H1 (cell line): ENCODE measurements at regions not wholly inside any gene's neighbourhood (a gene's known extent, or its start where the extent isn't known, plus 50 kb on each side); places are given as distances from the start of the nearest gene placed in this dataset.

Source experiments
- EP300 ChIP-seq, 2 experiments: IDR thresholded peaks; 1 replicate in 1 of 2; 2 replicates in 1 of 2; pipeline ENCODE4 v1.6.1; 2011 to 2012; ENCODE audit warnings: low read depth in 2 of 2, low read length in 2 of 2, mild to moderate bottlenecking in 2 of 2, borderline replicate concordance in 1 of 2, inconsistent platforms in 1 of 2, moderate library complexity in 1 of 2
- JUND ChIP-seq: IDR thresholded peaks from 2 replicates; pipeline ENCODE4 v1.6.1; 2011; ENCODE audit warnings: mild to moderate bottlenecking, improper control_type of control experiment, low read length
- SIN3A ChIP-seq, 2 experiments: IDR thresholded peaks in 1 of 2; conservative IDR thresholded peaks in 1 of 2; 2 replicates each; pipeline ENCODE4 v1.6.1; 2011 to 2012; ENCODE audit warnings: low read length in 2 of 2, improper control_type of control experiment in 1 of 2, low read depth in 1 of 2, mild to moderate bottlenecking in 1 of 2
- TF ChIP-seq, protein P1 (sequence below), 3 experiments: IDR thresholded peaks; 1 replicate in 2 of 3; 2 replicates in 1 of 3; pipeline versions ENCODE4 v1.5.1 to v1.6.1; 2011; ENCODE audit warnings: low read length in 3 of 3, mild to moderate bottlenecking in 3 of 3, inconsistent platforms in 2 of 3, low read depth in 1 of 3, moderate library complexity in 1 of 3; ENCODE audit not compliant: insufficient read depth in 1 of 3; ENCODE audit errors: control extremely low read depth in 1 of 3

DNA sequence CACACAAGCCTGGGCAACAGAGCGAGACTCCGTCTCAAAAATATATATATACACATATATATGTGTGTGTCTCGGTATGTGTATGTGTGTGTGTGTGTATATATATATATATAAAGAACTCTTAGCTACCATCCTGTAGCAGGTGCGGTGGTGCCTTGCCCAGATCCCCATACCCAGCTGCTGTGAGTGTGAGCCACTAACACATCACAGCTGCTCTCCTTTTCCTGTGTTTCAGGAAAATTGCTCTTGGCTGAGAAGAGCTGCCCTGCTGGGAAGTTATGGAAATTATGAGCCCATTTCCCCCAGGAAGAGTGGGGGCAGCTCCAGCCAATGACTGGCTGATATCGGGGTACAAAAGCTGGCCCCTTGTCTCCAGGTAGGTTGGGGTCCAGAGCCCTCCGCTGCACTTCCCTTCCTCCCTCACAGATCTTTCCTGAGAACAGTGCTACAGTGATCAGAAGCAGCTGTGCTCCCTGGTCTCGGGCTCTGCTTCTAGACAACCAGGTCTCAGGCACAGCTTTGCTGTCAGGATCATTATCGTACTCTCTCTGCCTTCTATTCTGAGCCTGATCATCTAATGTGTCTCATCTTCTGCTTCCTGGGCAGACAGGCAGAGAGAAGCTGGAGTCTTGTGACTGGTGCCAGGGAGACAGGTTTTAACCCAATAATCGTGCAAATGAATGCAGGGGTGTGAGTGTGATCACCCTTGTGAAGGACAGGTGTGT is 109.6 kb upstream of the ZNF678 start:
- TF ChIP-seq SIN3A (conservative IDR thresholded peaks at IDR 0.05 in 1 of 2, IDR thresholded peaks at IDR 0.05 in 1 of 2; ENCODE audit: low read depth in 1 of 2, low read length in 2 of 2) (no peak), EP300 (IDR thresholded peaks at IDR 0.05; ENCODE audit: borderline replicate concordance in 1 of 2, low read depth in 2 of 2, low read length in 2 of 2) (no peak), JUND (no peak)
- TF ChIP-seq, protein P1, sequence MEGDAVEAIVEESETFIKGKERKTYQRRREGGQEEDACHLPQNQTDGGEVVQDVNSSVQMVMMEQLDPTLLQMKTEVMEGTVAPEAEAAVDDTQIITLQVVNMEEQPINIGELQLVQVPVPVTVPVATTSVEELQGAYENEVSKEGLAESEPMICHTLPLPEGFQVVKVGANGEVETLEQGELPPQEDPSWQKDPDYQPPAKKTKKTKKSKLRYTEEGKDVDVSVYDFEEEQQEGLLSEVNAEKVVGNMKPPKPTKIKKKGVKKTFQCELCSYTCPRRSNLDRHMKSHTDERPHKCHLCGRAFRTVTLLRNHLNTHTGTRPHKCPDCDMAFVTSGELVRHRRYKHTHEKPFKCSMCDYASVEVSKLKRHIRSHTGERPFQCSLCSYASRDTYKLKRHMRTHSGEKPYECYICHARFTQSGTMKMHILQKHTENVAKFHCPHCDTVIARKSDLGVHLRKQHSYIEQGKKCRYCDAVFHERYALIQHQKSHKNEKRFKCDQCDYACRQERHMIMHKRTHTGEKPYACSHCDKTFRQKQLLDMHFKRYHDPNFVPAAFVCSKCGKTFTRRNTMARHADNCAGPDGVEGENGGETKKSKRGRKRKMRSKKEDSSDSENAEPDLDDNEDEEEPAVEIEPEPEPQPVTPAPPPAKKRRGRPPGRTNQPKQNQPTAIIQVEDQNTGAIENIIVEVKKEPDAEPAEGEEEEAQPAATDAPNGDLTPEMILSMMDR (IDR thresholded peaks at IDR 0.05; ENCODE audit: control extremely low read depth in 1 of 3, insufficient read depth in 1 of 3, low read depth in 1 of 3, low read length in 3 of 3) = no peak
